NB4 (cell line): ENCODE measurements at regions not wholly inside any gene's neighbourhood (a gene's known extent, or its start where the extent isn't known, plus 50 kb on each side); places are given as distances from the start of the nearest gene placed in this dataset.

Experiments
- MYC ChIP-seq: IDR thresholded peaks from 2 replicates; pipeline ENCODE4 v1.6.1; 2011; ENCODE audit warnings: low read depth, low read length
- POLR2A ChIP-seq: IDR thresholded peaks from 2 replicates; pipeline ENCODE4 v1.6.1; 2011; ENCODE audit warnings: mild to moderate bottlenecking; ENCODE audit not compliant: insufficient read length; ENCODE audit errors: extremely low read depth
- TF ChIP-seq, protein P1 (sequence below): IDR thresholded peaks from one replicate; pipeline ENCODE4 v1.5.1; 2012; ENCODE audit warnings: low read depth, low read length
- TF ChIP-seq, protein P2 (sequence below): IDR thresholded peaks from 2 replicates; pipeline ENCODE4 v1.6.1; 2011; ENCODE audit warnings: low read depth, low read length

DNA sequence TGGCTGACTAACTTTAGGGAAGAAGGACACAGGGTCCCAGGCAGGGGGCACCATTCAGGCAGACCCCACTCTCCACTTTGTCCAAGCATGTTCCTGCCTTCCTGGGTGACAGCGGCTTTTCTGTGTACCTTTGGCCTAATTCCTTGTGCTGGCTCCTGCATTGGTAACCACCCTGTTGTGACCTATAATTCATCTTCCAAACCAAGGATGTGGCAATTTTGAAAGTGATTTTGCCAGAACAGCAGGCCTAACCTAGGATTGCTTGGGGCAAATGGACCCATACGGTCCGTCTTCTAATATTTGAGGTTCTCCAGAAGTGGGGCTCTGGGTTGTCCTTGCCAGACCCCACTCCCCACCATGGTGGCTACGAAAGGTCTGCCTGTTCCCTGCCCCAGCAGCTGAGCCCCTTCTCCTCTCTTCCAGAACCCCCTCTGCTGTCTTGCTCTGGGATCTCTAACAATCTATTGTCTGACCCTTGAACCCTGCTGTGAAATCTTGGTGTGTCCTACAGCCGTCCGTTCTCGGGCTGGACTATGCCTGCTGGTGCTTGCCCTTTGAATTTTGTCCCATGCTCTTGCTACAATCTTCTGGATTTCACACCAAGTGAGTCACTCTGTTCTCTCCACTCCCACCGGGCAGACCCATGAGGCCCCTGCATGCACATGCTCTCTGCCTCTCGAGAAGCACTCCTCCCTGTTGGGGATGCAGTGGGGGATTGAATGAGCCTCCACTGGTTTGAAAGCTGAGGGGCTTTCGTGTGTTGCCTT, 316.0 kb downstream of the CXCL12 start:
- TF ChIP-seq, protein P1, sequence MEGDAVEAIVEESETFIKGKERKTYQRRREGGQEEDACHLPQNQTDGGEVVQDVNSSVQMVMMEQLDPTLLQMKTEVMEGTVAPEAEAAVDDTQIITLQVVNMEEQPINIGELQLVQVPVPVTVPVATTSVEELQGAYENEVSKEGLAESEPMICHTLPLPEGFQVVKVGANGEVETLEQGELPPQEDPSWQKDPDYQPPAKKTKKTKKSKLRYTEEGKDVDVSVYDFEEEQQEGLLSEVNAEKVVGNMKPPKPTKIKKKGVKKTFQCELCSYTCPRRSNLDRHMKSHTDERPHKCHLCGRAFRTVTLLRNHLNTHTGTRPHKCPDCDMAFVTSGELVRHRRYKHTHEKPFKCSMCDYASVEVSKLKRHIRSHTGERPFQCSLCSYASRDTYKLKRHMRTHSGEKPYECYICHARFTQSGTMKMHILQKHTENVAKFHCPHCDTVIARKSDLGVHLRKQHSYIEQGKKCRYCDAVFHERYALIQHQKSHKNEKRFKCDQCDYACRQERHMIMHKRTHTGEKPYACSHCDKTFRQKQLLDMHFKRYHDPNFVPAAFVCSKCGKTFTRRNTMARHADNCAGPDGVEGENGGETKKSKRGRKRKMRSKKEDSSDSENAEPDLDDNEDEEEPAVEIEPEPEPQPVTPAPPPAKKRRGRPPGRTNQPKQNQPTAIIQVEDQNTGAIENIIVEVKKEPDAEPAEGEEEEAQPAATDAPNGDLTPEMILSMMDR: no peak
- no peak for TF ChIP-seq POLR2A
- TF ChIP-seq MYC: no peak
- TF ChIP-seq, protein P2, sequence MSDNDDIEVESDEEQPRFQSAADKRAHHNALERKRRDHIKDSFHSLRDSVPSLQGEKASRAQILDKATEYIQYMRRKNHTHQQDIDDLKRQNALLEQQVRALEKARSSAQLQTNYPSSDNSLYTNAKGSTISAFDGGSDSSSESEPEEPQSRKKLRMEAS: no peak
